OCI-LY3 (cell line): ENCODE measurements at regions not wholly inside any gene's neighbourhood (a gene's known extent, or its start where the extent isn't known, plus 50 kb on each side); places are given as distances from the start of the nearest gene placed in this dataset.

ENCODE experiments used
- H2AFZ ChIP-seq: fragments of 200-600, 300-600 bp; shearing (Covaris generic); 2 replicates; pipeline ENCODE4 v1.6.0; 2014; ENCODE audit warnings: antibody characterized with exemption, low read depth, low read length
- H3K27ac ChIP-seq: fragments of 200-600, 300-600 bp; sonication (generic); 2 replicates; pipeline ENCODE4 v1.5.1; 2014; ENCODE audit warnings: mild to moderate bottlenecking, low read length, moderate library complexity, mixed read lengths
- H3K27me3 ChIP-seq: fragments of 200-600, 300-600 bp; sonication (generic); 2 replicates; pipeline ENCODE4 v1.6.1; 2014; ENCODE audit warnings: low read depth, low read length, mixed read lengths
- H3K36me3 ChIP-seq: fragments of 200-600, 300-600 bp; sonication (generic); replicated peaks from 2 replicates; pipeline ENCODE3; 2014; ENCODE audit warnings: low read depth, low read length, mixed read lengths
- H3K4me1 ChIP-seq: fragments of 300-600, 200-600 bp; sonication (generic); 2 replicates; pipeline ENCODE4 v1.6.1; 2014; ENCODE audit warnings: low read length, mixed read lengths
- H3K4me2 ChIP-seq: fragments of 200-600, 300-600 bp; sonication (generic); 2 replicates; pipeline ENCODE4 v1.6.1; 2014; ENCODE audit warnings: low read length, mixed read lengths
- H3K4me3 ChIP-seq: fragments of 300-600, 200-600 bp; sonication (generic); 2 replicates; pipeline ENCODE4 v1.5.1; 2014; ENCODE audit warnings: antibody characterized with exemption, mild to moderate bottlenecking, low read length, moderate library complexity
- H3K79me2 ChIP-seq: fragments of 300-600, 200-600 bp; shearing (Covaris generic); 2 replicates; pipeline ENCODE4 v1.6.1; 2014; ENCODE audit warnings: mild to moderate bottlenecking, low read length, mixed read lengths
- H3K9ac ChIP-seq: fragments of 300-600, 200-600 bp; shearing (Covaris generic); 2 replicates; pipeline ENCODE4 v1.6.0; 2014; ENCODE audit warnings: mild to moderate bottlenecking, low read length, moderate library complexity
- H3K9me3 ChIP-seq: fragments of 200-600, 300-600 bp; shearing (Covaris generic); 2 replicates; pipeline ENCODE4 v1.6.1; 2014; ENCODE audit warnings: low read length, mixed read lengths; ENCODE audit not compliant: insufficient read depth
- H4K20me1 ChIP-seq: fragments of 200-600, 300-600 bp; sonication (generic); 2 replicates; pipeline ENCODE4 v1.6.1; 2016; ENCODE audit warnings: low read length, mixed read lengths; ENCODE audit not compliant: insufficient read depth
- EZH2phosphoT487 ChIP-seq: fragments of 200-600 bp; shearing (Covaris generic); IDR thresholded peaks from 2 replicates; pipeline ENCODE4 v1.6.1; 2018; ENCODE audit warnings: antibody characterized with exemption, mixed run types, low read depth
- TF ChIP-seq, protein P1 (sequence below): fragments of 200-600, 300-600 bp; sonication (generic); IDR thresholded peaks from 2 replicates; pipeline ENCODE4 v1.5.1; 2014; ENCODE audit warnings: antibody characterized with exemption, low read length, low read depth

DNA sequence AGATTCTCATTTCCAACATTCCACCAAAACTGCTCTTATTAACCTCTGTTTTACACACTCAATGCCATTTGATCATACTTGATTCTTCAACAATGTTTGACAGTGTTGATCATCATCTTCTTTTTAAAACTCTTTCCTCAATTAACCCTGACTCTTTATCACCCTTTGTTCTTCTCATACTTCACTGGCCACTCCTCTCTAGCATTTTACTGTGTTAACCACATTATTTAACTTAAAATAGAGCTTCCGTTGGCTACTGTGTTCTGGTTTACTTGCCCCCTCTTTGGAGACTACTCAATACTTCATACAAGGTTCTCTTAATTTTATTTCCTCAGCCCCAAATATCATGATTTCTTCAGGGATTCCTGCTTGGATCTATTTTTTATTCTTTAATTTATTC is 121.1 kb upstream of the SPRY2 start:
- Histone ChIP-seq H3K9ac (no peak overlapping the region), H2AFZ (no peak overlapping the region), H3K4me2 (no peak overlapping the region), H3K4me1 (peaks cover 4% of the 10 kb centered on the region), H3K27ac (no peak overlapping the region), H3K27me3 (peaks cover 46% of the 10 kb centered on the region), H3K79me2 (no peaks in the 10 kb centered on the region), H4K20me1 (no peaks in the 10 kb centered on the region), H3K9me3 (no peaks in the 10 kb centered on the region), H3K4me3 (no peak overlapping the region), H3K36me3 (no peaks in the 10 kb centered on the region)
- TF ChIP-seq EZH2phosphoT487 = no peak
- TF ChIP-seq, protein P1, sequence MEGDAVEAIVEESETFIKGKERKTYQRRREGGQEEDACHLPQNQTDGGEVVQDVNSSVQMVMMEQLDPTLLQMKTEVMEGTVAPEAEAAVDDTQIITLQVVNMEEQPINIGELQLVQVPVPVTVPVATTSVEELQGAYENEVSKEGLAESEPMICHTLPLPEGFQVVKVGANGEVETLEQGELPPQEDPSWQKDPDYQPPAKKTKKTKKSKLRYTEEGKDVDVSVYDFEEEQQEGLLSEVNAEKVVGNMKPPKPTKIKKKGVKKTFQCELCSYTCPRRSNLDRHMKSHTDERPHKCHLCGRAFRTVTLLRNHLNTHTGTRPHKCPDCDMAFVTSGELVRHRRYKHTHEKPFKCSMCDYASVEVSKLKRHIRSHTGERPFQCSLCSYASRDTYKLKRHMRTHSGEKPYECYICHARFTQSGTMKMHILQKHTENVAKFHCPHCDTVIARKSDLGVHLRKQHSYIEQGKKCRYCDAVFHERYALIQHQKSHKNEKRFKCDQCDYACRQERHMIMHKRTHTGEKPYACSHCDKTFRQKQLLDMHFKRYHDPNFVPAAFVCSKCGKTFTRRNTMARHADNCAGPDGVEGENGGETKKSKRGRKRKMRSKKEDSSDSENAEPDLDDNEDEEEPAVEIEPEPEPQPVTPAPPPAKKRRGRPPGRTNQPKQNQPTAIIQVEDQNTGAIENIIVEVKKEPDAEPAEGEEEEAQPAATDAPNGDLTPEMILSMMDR = no peak

DNA sequence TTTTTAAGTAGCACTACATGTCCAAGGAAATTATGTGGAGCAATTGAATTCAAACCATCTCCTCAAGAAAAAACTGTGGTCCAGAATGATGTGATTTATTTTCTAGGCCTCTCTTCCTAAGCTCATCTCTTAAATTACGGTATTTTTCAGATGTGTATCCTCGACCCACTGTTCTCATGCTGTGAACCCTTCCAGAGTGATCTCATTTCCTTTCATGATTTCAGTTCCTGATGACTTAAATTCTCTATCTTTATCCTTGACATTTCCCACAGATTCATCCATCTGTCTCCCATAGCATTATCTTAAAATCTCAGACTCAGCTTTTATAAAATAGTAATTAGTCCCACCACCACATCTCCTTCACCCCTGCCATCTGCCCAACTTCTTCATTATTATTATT is 117.6 kb upstream of the SPRY2 start:
- Histone ChIP-seq H3K4me2 (no peak overlapping the region), H2AFZ (no peak overlapping the region), H3K27me3 (peaks cover 58% of the 10 kb centered on the region), H3K4me3 (no peak overlapping the region), H3K4me1 (peaks cover 18% of the 10 kb centered on the region), H4K20me1 (0 out of 2 replicates have a peak, but pooled peaks cover 3% of the 10 kb centered on the region), H3K36me3 (no peaks in the 10 kb centered on the region), H3K9ac (no peak overlapping the region), H3K9me3 (no peaks in the 10 kb centered on the region), H3K79me2 (no peaks in the 10 kb centered on the region), H3K27ac (no peak overlapping the region)
- TF ChIP-seq, protein P1 = no peak
- no peak for TF ChIP-seq EZH2phosphoT487

DNA sequence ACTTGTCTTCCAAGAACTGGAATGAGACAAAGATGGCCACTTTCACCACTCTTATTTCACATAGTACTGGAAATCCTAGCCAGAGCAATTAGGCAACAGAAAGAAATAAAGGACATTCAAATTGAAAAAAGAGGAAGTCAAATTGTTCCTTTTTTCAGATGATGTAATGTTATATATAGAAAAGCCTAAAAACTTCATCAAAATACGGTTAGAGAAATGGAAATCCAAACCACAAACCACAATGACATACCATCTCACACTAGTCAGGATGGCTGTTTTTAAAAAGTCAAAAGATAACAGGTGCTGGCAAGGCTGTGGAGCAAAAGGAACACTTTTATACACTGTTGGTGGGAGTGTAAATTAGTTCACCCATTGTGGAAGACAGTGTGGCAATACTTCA is 113.3 kb upstream of the SPRY2 start:
- Histone ChIP-seq H3K36me3 (no peaks in the 10 kb centered on the region), H2AFZ (no peak overlapping the region), H3K4me1 (peaks cover 15% of the 10 kb centered on the region), H3K27me3 (peaks cover 73% of the 10 kb centered on the region), H4K20me1 (0 out of 2 replicates have a peak, but pooled peaks cover 3% of the 10 kb centered on the region), H3K79me2 (no peaks in the 10 kb centered on the region), H3K4me2 (peak overlapping the region; percentile 40), H3K9me3 (no peaks in the 10 kb centered on the region), H3K9ac (no peak overlapping the region), H3K4me3 (no peak overlapping the region), H3K27ac (no peak overlapping the region)
- TF ChIP-seq EZH2phosphoT487 = no peak
- TF ChIP-seq, protein P1 = no peak

DNA sequence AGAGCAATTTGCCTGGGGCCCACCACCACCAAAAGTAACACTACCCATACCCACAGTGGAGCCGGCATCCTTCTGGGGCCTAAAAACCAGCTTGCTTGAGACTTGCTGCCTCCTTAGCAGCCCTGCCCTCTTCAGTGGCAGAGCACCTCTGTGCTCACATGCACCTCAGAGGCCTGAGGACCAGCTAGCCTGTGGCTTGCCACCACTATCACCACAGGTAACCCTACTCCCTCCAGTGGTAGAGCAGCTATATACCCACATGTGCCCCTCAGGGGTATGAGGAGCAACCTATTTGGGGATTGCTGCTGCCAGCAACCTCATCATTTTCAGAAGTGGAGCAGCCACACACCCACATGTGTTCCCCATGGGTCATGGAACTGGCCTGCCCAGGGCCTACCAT is 111.4 kb upstream of the SPRY2 start:
- no peak overlapping the region for H3K4me2 ChIP-seq
- TF ChIP-seq, protein P1 = no peak
- TF ChIP-seq EZH2phosphoT487 = no peak
- peaks cover 60% of the 10 kb centered on the region for H3K27me3 ChIP-seq
- H3K9me3 ChIP-seq = no peaks in the 10 kb centered on the region
- no peak overlapping the region for H3K27ac ChIP-seq
- H3K9ac ChIP-seq = no peak overlapping the region
- H3K79me2 ChIP-seq = no peaks in the 10 kb centered on the region
- peaks cover 26% of the 10 kb centered on the region for H3K4me1 ChIP-seq
- H3K36me3 ChIP-seq = no peaks in the 10 kb centered on the region
- no peak overlapping the region for H3K4me3 ChIP-seq
- H4K20me1 ChIP-seq = 0 out of 2 replicates have a peak, but pooled peaks cover 3% of the 10 kb centered on the region
- H2AFZ ChIP-seq = no peak overlapping the region
